ENCODE measurements at regions not wholly inside any gene's neighbourhood (a gene's known extent, or its start where the extent isn't known, plus 50 kb on each side); places are given as distances from the start of the nearest gene placed in this dataset.

DNA sequence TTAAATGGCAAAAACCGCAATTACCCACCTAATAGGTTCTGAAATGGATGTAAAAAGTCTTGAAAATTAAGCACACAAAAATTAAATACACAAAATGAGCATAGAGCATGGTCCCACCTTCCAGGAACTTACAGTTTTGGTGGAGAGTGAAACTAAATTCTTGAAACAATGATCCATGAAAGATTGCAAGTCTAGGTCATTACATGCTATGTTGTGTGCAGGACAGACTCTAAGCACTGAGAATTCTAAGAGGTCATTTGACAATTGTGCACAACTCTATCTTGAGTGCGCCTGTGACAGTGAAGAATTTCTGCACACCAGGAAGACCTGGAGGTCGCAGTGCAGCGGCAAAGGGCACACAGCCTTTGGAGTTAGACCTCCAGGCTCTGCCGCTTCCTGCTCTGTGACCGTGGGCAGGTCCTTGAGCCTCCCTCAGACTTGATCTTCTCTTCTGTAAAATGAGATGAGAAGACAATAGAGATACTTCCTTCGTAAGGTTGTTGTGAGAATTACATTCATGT lies 153.3 kb upstream of the TPM1 start:
- peaks cover 13% of the 10 kb centered on the region for H3K4me1 ChIP-seq (ENCODE audit: insufficient read depth)
- TF ChIP-seq EZH2phosphoT487 (IDR thresholded peaks at IDR 0.05; ENCODE audit: low read depth, severe bottlenecking, unreplicated experiment) (no peak), EZH2 (IDR thresholded peaks at IDR 0.05; ENCODE audit: borderline replicate concordance) (no peak)
- TF ChIP-seq, protein P1, sequence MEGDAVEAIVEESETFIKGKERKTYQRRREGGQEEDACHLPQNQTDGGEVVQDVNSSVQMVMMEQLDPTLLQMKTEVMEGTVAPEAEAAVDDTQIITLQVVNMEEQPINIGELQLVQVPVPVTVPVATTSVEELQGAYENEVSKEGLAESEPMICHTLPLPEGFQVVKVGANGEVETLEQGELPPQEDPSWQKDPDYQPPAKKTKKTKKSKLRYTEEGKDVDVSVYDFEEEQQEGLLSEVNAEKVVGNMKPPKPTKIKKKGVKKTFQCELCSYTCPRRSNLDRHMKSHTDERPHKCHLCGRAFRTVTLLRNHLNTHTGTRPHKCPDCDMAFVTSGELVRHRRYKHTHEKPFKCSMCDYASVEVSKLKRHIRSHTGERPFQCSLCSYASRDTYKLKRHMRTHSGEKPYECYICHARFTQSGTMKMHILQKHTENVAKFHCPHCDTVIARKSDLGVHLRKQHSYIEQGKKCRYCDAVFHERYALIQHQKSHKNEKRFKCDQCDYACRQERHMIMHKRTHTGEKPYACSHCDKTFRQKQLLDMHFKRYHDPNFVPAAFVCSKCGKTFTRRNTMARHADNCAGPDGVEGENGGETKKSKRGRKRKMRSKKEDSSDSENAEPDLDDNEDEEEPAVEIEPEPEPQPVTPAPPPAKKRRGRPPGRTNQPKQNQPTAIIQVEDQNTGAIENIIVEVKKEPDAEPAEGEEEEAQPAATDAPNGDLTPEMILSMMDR (IDR thresholded peaks at IDR 0.05; ENCODE audit: poor library complexity), result no peak
- H2AFZ ChIP-seq, result no peak overlapping the region
- H4K20me1 ChIP-seq (ENCODE audit: insufficient read depth, poor library complexity, severe bottlenecking), result no peaks in the 10 kb centered on the region
- H3K9me2 ChIP-seq (replicated peaks; ENCODE audit: insufficient read depth), result no peaks in the 10 kb centered on the region
- H3K27me3 ChIP-seq, result no peaks in the 10 kb centered on the region
- H3K79me2 ChIP-seq, result no peaks in the 10 kb centered on the region
- no peaks in the 10 kb centered on the region for H3K9me3 ChIP-seq (ENCODE audit: low read depth)
- H3K4me2 ChIP-seq, result no peak overlapping the region
- no peak for DNase-seq (ENCODE audit: low spot score)
- no peak overlapping the region for H3K4me3 ChIP-seq
- no peak overlapping the region for H3K27ac ChIP-seq
- WGBS (ENCODE audit: low lambda C conversion rate, missing lambda C conversion rate), result 91% methylated on average over 7 of the region's 7 CpGs
- no peaks in the 10 kb centered on the region for H3K36me3 ChIP-seq (replicated peaks; ENCODE audit: insufficient read depth, low read depth)

DNA sequence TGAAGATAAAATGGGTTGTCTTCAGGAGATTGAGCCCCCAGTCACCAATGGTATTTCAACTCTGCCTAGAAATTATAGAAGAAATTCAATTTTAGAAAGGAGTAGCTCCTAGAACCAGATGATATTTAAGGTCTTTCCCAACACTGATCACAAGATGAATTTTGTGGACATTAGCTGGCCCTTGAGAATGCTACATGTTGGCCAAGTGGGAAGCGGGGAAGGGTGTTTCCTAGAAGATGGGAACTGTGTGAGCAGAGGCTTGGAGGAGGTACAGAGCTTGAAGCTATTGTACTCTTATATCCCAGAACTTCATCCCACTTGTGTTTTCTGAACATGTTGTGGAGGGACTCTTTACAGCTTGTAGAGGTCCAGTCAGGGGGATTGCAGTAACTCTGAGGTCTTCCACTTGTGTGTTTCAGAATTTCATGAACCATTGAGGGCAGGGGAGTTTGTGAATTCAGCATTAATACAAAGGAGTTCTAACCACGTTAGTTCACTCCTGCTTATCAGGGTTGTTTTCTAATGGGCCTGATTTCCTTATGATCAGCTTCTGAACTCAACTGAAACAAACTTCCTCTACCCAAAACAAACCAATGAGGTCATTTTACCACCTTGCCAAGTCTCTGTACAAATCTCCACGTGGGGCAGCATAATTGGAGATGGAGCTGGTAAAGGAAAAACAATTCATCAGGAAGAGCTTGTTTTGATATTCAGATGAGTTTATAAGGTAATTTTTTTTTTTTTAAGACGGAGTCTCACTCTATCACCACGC lies 152.6 kb upstream of the TPM1 start:
- Histone ChIP-seq H3K79me2 (no peaks in the 10 kb centered on the region), H3K9me2 (replicated peaks; ENCODE audit: insufficient read depth) (no peaks in the 10 kb centered on the region), H3K27ac (no peak overlapping the region), H2AFZ (no peak overlapping the region), H3K4me1 (ENCODE audit: insufficient read depth) (peaks cover 13% of the 10 kb centered on the region), H3K4me2 (no peak overlapping the region), H3K27me3 (no peaks in the 10 kb centered on the region), H3K9me3 (ENCODE audit: low read depth) (no peaks in the 10 kb centered on the region), H3K4me3 (no peak overlapping the region), H3K36me3 (replicated peaks; ENCODE audit: insufficient read depth, low read depth) (no peaks in the 10 kb centered on the region), H4K20me1 (ENCODE audit: insufficient read depth, poor library complexity, severe bottlenecking) (no peaks in the 10 kb centered on the region)
- TF ChIP-seq EZH2phosphoT487 (IDR thresholded peaks at IDR 0.05; ENCODE audit: low read depth, severe bottlenecking, unreplicated experiment) (no peak), EZH2 (IDR thresholded peaks at IDR 0.05; ENCODE audit: borderline replicate concordance) (no peak)
- TF ChIP-seq, protein P1 (IDR thresholded peaks at IDR 0.05; ENCODE audit: poor library complexity), result no peak
- 82% methylated on average over 5 of the region's 5 CpGs for WGBS (ENCODE audit: low lambda C conversion rate, missing lambda C conversion rate)
- no peak for DNase-seq (ENCODE audit: low spot score)

DNA sequence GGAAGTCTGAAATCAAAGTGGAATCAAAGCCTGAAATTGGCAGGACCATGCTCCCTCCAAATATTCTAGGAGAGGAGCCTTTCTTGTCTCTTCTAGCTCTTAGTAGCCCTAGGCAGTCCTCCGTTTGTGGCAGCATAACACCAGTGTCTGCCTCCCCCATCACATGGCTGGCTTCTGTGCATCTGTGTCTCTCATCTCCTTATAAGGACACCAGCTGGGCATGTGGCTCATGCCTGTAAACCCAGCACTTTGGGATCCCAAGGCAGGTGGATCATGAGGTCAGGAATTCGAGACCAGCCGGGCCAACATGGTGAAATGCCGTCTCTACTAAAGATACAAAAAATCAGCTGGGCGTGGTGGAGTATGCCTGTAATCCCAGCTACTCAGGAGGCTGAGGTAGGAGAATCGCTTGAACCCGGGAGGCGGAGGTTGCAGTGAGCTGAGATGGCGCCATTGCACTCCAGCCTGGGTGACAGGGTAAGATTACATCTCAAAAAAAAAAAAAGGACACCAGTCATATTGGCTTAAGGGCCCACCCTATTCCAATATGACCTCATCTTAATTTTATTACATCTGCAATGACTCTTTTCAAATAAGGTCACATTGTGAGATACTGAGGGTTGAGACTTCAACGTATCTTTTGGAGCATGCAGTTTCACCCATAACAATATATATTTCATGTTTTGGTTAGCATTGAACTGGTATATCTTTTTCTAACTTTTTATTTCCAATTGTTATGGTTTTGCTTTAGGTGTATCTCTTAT lies 148.0 kb upstream of the TPM1 start:
- Histone ChIP-seq H3K9me2 (replicated peaks; ENCODE audit: insufficient read depth) (no peaks in the 10 kb centered on the region), H3K36me3 (replicated peaks; ENCODE audit: insufficient read depth, low read depth) (no peaks in the 10 kb centered on the region), H2AFZ (no peak overlapping the region), H3K79me2 (no peaks in the 10 kb centered on the region), H3K4me3 (no peak overlapping the region), H3K9me3 (ENCODE audit: low read depth) (no peaks in the 10 kb centered on the region), H3K4me2 (no peak overlapping the region), H3K27me3 (no peaks in the 10 kb centered on the region), H3K4me1 (ENCODE audit: insufficient read depth) (peaks cover 25% of the 10 kb centered on the region), H3K27ac (no peak overlapping the region), H4K20me1 (ENCODE audit: insufficient read depth, poor library complexity, severe bottlenecking) (no peaks in the 10 kb centered on the region)
- no peak for DNase-seq (ENCODE audit: low spot score)
- WGBS (ENCODE audit: low lambda C conversion rate, missing lambda C conversion rate), result 91% methylated on average over 10 of the region's 10 CpGs
- no peak for TF ChIP-seq EZH2 (IDR thresholded peaks at IDR 0.05; ENCODE audit: borderline replicate concordance)
- TF ChIP-seq, protein P1 (IDR thresholded peaks at IDR 0.05; ENCODE audit: poor library complexity), result no peak
